Astrocyte of the cerebellum (primary cell): ENCODE measurements at regions not wholly inside any gene's neighbourhood (a gene's known extent, or its start where the extent isn't known, plus 50 kb on each side); places are given as distances from the start of the nearest gene placed in this dataset.

ENCODE experiments used
- DNase-seq: peaks from one replicate; pipeline ENCODE4 v3.0.0-alpha.2; 2011; ENCODE audit warnings: low read depth
- H3K4me3 ChIP-seq: 2 replicates; pipeline ENCODE4 v1.5.1; 2011; ENCODE audit warnings: mild to moderate bottlenecking, low read depth, low read length, moderate library complexity
- CTCF ChIP-seq: IDR thresholded peaks from 2 replicates; pipeline ENCODE4 v1.5.1; 2012; ENCODE audit warnings: low read length, low read depth, moderate library complexity, mild to moderate bottlenecking; ENCODE audit errors: missing control alignments
- in situ Hi-C: cut with HindIII; loops from 2 replicates; pipeline ENCODE4 v1.10.0; 2017; ENCODE audit warnings: low sequenced_read_pairs

GRCh38 chr5:27388755-27389154 is 350.4 kb upstream of the CDH9 start:
- in situ Hi-C loops: no loop called here
- no peak overlapping the region for H3K4me3 ChIP-seq
- no peak for DNase-seq
- TF ChIP-seq CTCF: no peak

DNA sequence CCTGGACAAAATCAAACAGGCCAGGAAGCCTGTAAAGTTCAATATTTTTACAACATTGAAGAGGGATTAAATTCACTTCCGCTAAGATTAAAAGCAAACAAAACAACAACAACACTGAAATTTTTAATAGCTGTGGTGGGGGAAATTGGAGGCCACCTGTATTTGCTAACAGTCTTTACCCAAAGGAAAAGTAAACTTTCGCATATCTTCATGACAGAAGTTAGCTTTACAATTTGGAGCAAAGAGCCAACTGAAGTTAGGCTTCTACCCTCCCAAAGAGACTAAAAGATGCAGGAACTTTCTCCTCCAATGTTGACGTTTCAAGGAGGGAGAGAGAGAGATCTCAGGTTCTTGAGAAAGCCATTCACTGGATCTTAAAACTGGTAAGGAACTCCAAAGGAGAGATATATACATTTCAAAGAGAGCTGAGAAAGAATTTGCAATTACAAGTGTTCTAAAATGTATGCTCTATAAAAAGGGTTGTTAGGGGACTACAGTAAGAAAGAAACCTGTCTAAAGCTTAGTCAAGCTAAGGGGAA is 349.2 kb upstream of the CDH9 start:
- in situ Hi-C loops: no loop called here
- no peak for DNase-seq

DNA sequence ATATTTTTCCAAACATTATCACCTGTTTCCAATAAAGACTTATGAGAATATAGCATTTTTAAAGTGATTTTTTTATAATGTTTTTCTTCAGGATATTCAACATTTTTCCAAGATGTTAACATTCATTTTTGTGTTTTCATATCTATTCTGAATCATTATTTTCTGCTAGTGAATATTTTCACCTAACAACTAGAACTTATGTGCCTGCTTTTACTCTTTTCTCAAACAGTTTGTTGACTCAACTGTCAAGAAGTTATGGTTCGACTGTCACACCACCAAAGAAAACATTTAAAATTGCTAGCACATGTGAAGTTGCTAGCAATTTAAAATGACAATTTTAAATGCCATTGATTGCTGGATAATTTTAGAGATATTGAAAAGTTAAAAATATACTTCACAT is 343.3 kb upstream of the CDH9 start:
- no peak for TF ChIP-seq CTCF
- in situ Hi-C loops: no loop called here
- no peak for DNase-seq
- no peak overlapping the region for H3K4me3 ChIP-seq

More for the DNA sequence above, 349.2 kb upstream of the CDH9 start:
- H3K4me3 ChIP-seq: no peak overlapping the region
- TF ChIP-seq CTCF: no peak

GRCh38 chr5:27377626-27378025 is 339.2 kb upstream of the CDH9 start:
- in situ Hi-C loops: no loop called here
- no peak overlapping the region for H3K4me3 ChIP-seq
- TF ChIP-seq CTCF: no peak
- no peak for DNase-seq

DNA sequence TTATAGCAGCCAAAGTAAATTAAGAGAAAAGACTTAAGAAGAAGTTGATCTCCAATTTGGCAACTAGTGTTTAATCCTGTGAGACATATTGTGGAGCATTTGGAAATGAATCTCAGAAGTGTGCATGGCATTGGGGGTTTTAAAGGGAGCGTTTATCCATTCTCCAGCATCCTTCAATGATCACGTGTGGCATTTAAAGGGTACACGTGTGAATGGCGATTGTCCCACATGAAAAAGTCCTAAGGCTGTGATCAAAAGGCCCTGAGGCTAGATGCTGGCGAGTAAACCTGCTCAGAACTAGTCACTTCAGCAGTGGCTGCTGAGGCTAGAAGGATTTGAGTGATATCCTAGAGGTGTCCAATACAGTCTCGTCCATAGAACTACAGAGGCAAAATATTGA is 315.6 kb upstream of the CDH9 start:
- DNase-seq: no peak
- in situ Hi-C loops: no loop called here
- no peak for TF ChIP-seq CTCF
- H3K4me3 ChIP-seq: no peak overlapping the region

GRCh38 chr5:27353540-27353939 is 315.2 kb upstream of the CDH9 start:
- no peak for DNase-seq
- in situ Hi-C loops: no loop called here
- H3K4me3 ChIP-seq: no peak overlapping the region
- no peak for TF ChIP-seq CTCF

DNA sequence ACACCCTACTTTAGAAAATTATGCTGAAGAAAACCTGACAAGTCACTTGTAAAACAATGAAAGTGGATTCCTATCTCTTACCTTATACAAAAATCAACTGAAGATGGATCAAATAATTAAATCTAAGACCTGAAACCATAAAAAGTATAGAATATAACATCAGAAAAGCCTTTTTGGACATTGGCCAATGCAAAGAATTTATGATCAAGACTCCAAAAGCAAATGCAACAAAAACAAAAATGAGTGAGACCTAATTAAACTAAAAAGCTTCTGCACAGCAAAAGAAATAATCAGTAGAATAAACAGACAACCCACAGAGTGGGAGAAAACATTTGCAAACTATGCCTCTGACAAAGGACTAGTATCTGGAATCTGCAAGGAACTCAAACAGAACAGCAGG is 303.0 kb upstream of the CDH9 start:
- in situ Hi-C loops: no loop called here
- no peak overlapping the region for H3K4me3 ChIP-seq
- DNase-seq: no peak
- TF ChIP-seq CTCF: no peak
